ENCODE measurements at regions not wholly inside any gene's neighbourhood (a gene's known extent, or its start where the extent isn't known, plus 50 kb on each side); places are given as distances from the start of the nearest gene placed in this dataset.

- TF ChIP-seq PRDM4 (tag by site-specific recombination; IDR thresholded peaks at IDR 0.05), result no peak
- TF ChIP-seq ZNF837 (tag by site-specific recombination; IDR thresholded peaks at IDR 0.05), result no peak
- TF ChIP-seq ZNF18 (tag by site-specific recombination; IDR thresholded peaks at IDR 0.05), result no peak
- TF ChIP-seq REST (tag by site-specific recombination; IDR thresholded peaks at IDR 0.05), result no peak
- no peak for TF ChIP-seq ZNF624 (tag by site-specific recombination; IDR thresholded peaks at IDR 0.05)
- no peak for TF ChIP-seq ZNF549 (tag by site-specific recombination; IDR thresholded peaks at IDR 0.05)
- no peak for TF ChIP-seq ELK4 (IDR thresholded peaks at IDR 0.05; ENCODE audit: borderline replicate concordance, low read depth, low read length)
Measured at GRCh38 chr10:111290649-111291048, 213.8 kb downstream of the ADRA2A start (continued).

GRCh38 chr10:111295788-111296187 is 219.0 kb downstream of the ADRA2A start:
- ChIA-PET POLR2A (no interaction called here), CTCF (interaction anchor here (1.1 kb wide), 1 partner anchor 65 kb away, joined by 3 read pairs; no protein-coding TSS in a partner anchor)
- TF ChIP-seq ZNF266 (tag by site-specific recombination; IDR thresholded peaks at IDR 0.05; ENCODE audit: low read depth), result no peak
- no peak for TF ChIP-seq ZNF704 (tag by site-specific recombination; IDR thresholded peaks at IDR 0.05)
- TF ChIP-seq ZNF623 (tag by site-specific recombination; IDR thresholded peaks at IDR 0.05), result no peak
- TF ChIP-seq INSM2 (tag by site-specific recombination; IDR thresholded peaks at IDR 0.05), result no peak
- no peak for TF ChIP-seq ZBTB8A (tag by site-specific recombination; IDR thresholded peaks at IDR 0.05)
- TF ChIP-seq MZF1 (tag by site-specific recombination; IDR thresholded peaks at IDR 0.05; ENCODE audit: borderline replicate concordance), result no peak
- no peak for TF ChIP-seq ZNF175 (tag by site-specific recombination; IDR thresholded peaks at IDR 0.05)
- no peak for TF ChIP-seq ZNF311 (tag by site-specific recombination; IDR thresholded peaks at IDR 0.05; ENCODE audit: borderline replicate concordance)
- no peak for TF ChIP-seq YY1 (tag by site-specific recombination; IDR thresholded peaks at IDR 0.05)
- no peak for TF ChIP-seq RBAK (tag by site-specific recombination; IDR thresholded peaks at IDR 0.05)

More at GRCh38 chr10:111295788-111296187, 219.0 kb downstream of the ADRA2A start:
- Histone ChIP-seq H3K4me3 (ENCODE audit: low read depth, low read length) (no peak overlapping the region), H3K9me3 (ENCODE audit: control insufficient read depth, insufficient read depth, low read depth, low read length) (no peaks in the 10 kb centered on the region), H3K4me1 (ENCODE audit: control insufficient read depth, insufficient read depth, low read length) (no peaks in the 10 kb centered on the region), H3K36me3 (ENCODE audit: control insufficient read depth in 2 of 2, insufficient read depth in 1 of 2, low read length in 2 of 2) (no peaks in the 10 kb centered on the region), H3K27ac (ENCODE audit: extremely low read depth, low read depth, low read length) (no peak overlapping the region)

All from HEK293 (cell line).